HG02623 (cell line): ENCODE measurements at regions not wholly inside any gene's neighbourhood (a gene's known extent, or its start where the extent isn't known, plus 50 kb on each side); places are given as distances from the start of the nearest gene placed in this dataset.

Experiments used
- ATAC-seq: cut with Tn5 transposase; IDR thresholded peaks from one replicate; pipeline ENCODE4 v1.9.1; 2021; ENCODE audit warnings: moderate library complexity; ENCODE audit not compliant: unreplicated experiment

- no peak for ATAC-seq
Measured at GRCh38 chr4:83809581-83809980, 273.7 kb downstream of the GPAT3 start.

GRCh38 chr4:83793481-83793880 lies 257.6 kb downstream of the GPAT3 start:
- ATAC-seq: no peak

DNA sequence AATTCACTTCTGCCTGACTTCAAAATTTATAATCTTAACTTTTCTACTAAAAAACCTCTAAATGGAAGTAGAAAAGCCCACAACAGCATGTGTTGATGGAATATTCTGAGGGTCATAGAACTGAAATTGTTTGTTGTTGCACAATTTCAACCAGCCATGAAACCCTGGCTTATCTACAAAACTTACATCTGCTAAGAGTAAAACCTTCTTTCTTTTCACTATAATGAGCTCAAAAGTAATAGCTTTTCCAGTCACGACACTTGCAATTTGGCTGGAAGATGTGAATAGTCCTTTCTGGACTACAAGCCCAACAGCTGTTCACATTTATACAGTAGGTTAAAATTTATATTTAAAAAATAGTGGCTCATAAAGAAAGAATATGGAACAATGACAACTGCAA lies 250.0 kb downstream of the GPAT3 start:
- ATAC-seq: no peak

DNA sequence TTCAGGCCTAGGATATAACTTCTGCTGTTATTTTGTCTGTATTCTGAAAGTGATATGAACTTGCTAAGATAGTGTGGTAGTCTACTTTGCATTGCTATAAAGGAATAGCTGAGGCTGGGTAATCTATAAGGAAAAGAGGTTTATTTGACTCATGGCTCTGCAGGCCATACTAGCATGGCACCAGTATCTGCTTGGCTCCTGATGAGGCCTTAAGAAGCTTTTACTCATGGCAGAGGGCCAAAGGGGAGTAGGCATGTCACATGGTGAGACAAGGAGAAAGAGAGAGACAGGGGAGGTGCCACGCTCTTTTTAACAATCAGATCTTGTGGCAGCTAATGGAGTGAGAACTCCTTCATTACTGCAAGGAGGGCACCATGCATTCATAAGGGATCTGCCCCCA lies 247.3 kb downstream of the GPAT3 start:
- no peak for ATAC-seq

GRCh38 chr4:83782591-83782990 lies 246.7 kb downstream of the GPAT3 start:
- ATAC-seq: no peak

DNA sequence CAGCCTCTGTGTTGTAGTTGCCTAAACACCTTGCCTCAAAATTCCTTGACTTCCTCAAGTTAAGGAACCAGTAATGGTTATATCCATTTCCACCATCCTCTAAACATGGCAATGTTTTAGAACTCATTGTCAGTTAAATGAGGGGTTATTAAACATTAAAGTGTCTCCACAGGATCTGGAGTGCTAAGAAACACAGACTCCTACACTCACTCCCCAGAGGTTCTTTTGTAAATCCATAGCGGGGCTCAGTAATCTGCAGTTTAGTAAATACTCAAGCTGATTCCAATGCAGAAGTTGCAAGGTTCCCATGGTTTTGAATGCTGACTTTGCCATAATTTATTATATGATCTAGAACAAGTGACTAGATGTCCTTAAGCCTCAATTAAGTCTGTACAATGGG lies 245.5 kb downstream of the GPAT3 start:
- no peak for ATAC-seq

DNA sequence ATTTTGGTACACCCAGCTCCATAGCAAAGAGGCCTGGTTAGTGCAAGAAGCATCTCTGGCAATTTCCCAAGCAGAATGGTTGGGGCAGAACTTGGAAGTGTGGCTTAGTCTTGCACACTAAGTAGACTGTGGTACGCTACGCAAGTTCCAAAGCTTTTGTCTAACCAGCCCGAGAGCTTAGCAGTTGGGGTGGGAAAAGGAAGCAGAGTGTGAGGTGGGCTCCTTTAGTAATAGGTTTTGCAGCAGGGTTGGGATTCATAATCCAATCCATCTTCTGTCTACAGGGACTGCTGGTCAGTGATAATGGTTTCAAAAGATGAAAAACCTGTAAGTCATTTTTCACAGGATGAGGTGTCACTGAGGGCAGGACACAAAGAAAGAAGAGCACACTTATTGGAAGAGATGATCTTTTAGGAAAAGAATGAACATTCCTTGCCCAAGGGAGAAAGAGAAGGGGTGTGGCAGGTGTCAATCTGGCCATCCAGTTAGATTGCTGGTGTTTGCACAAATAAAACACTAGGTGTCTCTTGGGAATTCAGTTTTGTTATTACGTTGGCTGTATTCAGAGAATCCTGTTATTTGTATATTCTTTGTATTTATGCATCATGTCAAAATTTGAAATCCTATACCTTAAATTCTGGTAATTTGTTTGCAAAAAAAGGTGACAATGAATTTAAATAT lies 244.3 kb downstream of the GPAT3 start:
- no peak for ATAC-seq

DNA sequence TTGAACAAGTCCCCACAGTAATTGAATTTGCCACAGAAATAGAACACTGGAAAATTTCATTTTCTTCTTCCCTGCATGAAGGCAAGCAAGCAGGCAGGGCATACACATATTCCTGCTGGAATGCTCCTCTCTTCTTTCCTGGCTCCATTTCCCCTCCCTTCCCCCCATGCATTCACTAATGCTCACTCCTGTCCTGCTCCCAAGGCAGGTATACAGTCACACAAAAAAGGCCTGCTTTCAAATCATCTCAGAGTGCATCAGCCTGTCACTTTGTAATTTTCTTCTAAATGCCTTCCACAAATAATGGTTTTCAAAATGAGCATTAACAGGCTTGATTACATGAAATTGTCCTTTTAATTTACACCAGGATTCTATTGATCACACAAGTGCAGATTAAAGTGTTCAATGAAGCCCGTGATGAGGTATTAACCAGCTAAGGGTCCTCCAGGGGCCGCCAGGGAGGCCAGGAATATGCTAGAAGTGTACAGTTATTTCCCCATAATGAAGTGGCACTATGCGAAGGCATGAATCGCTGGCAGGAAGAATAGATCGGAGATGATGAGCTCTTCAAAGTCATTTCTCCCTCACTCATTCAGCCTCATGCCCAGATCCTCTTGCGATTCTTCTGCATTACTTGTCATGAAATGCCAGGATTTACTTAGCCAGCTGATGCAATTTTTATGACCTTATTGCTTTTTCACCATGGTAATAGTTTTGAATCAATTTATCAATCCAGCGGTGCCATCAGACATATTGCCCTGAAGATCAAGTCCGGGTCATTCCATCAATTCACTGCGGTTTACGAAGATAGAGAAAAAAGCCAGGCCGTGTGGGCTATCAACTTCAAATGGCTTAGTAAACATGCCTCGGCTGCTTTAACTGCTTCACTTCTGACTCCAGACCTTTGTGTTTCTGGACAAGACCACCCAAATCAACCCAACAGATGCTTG lies 243.5 kb downstream of the GPAT3 start:
- ATAC-seq: no peak

DNA sequence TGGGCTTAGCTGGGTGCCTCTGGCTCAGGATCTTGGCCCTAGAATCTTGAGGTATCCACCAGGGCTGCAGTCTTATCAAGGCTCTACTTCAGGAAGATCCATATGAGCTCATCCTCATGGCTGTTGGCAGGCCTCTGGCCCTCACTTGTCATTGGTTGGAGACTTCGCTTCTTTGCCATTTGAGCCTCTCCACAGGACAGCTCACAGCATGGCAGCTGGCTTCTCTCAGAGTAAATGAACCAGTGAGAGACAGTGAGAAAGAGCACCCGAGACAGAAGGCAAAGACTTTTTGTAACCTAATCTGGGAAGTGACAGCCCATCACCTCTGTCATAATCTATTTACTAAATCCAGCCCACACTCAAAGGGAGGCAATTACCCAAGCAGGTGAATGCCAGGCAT lies 236.8 kb downstream of the GPAT3 start:
- no peak for ATAC-seq

GRCh38 chr4:83771113-83771705 lies 235.3 kb downstream of the GPAT3 start:
- ATAC-seq: no peak

DNA sequence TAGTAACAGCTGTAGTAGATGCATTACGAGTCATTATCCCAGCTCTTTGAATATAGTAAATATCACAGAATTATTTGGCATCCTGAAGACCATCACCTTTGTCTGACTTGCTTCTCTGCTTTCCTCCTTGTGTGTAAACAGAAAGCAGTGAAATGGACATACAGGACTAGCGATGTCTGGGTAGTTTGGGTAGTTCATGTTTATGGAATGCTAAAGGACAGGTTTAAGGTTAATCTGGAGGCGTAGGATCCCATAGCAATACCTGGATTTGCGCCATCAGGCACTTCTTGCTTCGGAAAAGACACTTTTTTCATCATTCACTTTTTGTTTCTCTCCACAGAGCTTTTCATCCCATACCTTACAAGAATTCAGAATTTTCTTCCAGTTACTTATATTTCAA lies 232.2 kb downstream of the GPAT3 start:
- no peak for ATAC-seq

DNA sequence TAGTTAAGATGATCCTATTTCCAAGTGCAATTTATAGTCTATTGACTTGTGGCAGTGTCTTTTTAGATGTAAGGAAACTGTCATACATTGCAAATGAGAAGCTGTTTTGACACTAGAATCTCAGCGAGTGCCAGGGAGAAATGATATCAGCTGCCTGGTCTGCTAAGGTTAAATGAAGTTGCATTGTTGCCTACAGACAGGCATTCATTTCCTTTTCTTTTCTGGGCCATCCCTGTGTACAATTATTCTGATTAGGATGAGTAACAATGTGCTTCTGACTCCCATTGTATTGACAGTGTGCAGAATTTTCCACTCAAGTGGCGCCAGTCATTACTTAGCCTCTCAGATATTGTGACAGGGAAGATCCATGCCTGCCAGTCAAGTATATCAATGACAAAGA lies 231.2 kb downstream of the GPAT3 start:
- no peak for ATAC-seq

GRCh38 chr4:83759611-83760010 lies 223.7 kb downstream of the GPAT3 start:
- ATAC-seq: no peak

GRCh38 chr4:83758285-83758684 lies 222.4 kb downstream of the GPAT3 start:
- no peak for ATAC-seq

DNA sequence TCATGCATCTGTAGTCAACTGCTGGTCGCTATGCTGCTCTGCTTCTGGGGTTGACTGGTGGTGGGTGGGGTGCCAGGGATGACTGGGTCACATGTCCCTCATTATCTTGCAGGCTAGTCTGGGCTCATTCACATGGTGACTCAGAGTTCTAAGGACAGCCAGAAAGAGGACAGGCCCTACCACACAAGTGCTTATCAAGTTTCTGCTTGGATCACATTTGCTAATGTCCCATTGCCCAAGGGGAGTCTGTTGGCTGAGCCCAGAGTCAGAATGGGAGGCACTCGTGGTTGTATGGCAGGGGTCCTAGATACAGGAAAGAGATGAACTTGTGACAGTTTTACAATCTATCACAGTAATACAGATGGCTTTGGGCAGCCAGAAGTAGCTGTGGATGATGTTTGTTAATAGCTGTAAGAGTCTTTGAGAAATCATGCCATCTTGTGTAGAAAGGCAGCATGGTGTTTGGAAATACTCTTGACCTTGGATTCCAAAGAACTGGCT lies 221.3 kb downstream of the GPAT3 start:
- ATAC-seq: no peak

DNA sequence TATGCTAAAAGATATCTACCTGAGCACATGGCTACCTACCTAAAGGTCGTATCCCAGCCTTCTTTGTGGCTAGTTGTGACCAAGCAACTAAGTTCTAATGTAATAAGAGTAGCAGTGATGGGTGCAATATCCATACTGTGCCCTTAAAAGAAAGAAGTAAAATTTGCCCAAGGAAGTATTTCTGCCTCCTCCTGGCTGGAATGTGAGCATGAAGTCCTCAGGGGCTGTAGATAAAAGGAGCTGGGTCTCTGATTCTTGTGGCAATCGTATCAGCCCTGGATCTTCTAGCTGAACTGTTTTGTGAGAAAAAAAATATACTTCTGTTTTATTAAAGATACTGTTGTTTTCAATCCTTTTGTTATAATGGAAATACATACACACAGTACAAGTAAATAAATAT lies 217.4 kb downstream of the GPAT3 start:
- ATAC-seq: no peak

GRCh38 chr4:83751336-83751949 lies 215.5 kb downstream of the GPAT3 start:
- ATAC-seq: no peak

DNA sequence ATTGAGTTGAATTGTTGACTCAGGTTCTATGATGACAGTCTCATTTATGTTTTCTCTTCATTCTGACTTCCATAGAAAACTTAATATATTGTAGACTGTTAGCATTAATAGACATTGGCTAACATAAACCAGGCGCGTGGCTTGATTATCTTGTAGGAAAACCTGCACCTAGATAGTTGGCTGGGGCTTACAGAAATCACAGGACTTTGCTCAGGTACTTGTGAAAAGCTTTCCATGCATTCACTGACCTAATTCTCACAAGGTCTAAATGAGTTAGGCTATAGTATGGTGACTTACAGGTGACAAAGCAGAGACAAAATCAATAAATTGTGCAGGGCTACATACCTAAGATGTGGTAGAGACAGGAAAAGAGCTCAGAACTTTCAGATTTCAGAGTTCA lies 212.8 kb downstream of the GPAT3 start:
- ATAC-seq: no peak

GRCh38 chr4:83738895-83739294 lies 203.0 kb downstream of the GPAT3 start:
- no peak for ATAC-seq

DNA sequence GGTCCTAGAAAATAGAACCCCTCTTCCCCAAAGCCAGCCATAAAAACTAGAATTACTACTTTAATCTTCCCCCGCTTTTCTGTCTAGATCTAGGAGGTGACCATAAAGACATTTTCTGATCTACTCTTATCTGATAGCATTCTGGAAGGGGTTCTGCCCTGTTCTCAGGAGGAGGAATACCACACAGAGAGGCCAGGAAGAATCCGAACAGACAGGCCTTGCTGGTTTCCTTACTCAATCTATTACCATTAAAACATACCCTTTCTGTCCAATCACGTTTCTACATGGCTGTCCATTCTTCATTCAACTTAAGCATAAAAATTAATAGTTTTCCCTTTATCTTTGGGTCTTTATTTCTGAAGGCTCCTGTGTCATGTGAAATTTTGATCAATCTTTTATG lies 198.7 kb downstream of the GPAT3 start:
- no peak for ATAC-seq

GRCh38 chr4:83732114-83732635 lies 196.3 kb downstream of the GPAT3 start:
- no peak for ATAC-seq
